GM23338 (cell line): ENCODE measurements at regions not wholly inside any gene's neighbourhood (a gene's known extent, or its start where the extent isn't known, plus 50 kb on each side); places are given as distances from the start of the nearest gene placed in this dataset.

ENCODE experiments used
- ATAC-seq: fragments of 200-7000 bp; cut with Tn5 transposase; 3 replicates; pipeline ENCODE4 v1.9.1; 2020
- DNase-seq: peaks from one replicate; pipeline ENCODE4 v3.0.0-alpha.2; 2015; ENCODE audit warnings: low spot score
- H2AFZ ChIP-seq: fragments of 200-600 bp; sonication (generic); 2 replicates; pipeline ENCODE4 v1.8.0; 2016; ENCODE audit warnings: antibody characterized with exemption, mild to moderate bottlenecking, moderate library complexity
- H3F3A ChIP-seq: fragments of 200-600 bp; sonication (generic); replicated peaks from 2 replicates; pipeline ENCODE4 v1.8.0; 2017; ENCODE audit warnings: antibody characterized with exemption, mixed run types, low read depth
- H3K27ac ChIP-seq: fragments of 200-600 bp; sonication (generic); 2 replicates; pipeline ENCODE4 v1.6.1; 2016; ENCODE audit warnings: low read depth
- H3K27me3 ChIP-seq: fragments of 200-600 bp; sonication (generic); 2 replicates; pipeline ENCODE4 v1.8.0; 2016; ENCODE audit warnings: mild to moderate bottlenecking, mixed run types, moderate library complexity; ENCODE audit not compliant: insufficient read depth
- H3K36me3 ChIP-seq: fragments of 200-600 bp; sonication (generic); 2 replicates; pipeline ENCODE4 v1.8.0; 2016; ENCODE audit warnings: mild to moderate bottlenecking; ENCODE audit not compliant: insufficient read depth
- H3K4me1 ChIP-seq: fragments of 200-600 bp; sonication (generic); 2 replicates; pipeline ENCODE4 v1.8.0; 2016; ENCODE audit warnings: mild to moderate bottlenecking, moderate library complexity; ENCODE audit not compliant: insufficient read depth
- H3K4me2 ChIP-seq: fragments of 200-600 bp; sonication (generic); 2 replicates; pipeline ENCODE4 v1.7.1; 2017; ENCODE audit warnings: mixed run types
- H3K4me3 ChIP-seq: fragments of 200-600 bp; sonication (generic); 2 replicates; pipeline ENCODE4 v1.6.1; 2016; ENCODE audit warnings: mixed run types
- H3K79me2 ChIP-seq: fragments of 200-600 bp; sonication (generic); replicated peaks from 2 replicates; pipeline ENCODE4 v1.8.0; 2017; ENCODE audit warnings: mild to moderate bottlenecking; ENCODE audit not compliant: insufficient read depth
- H3K9me2 ChIP-seq: fragments of 200-600 bp; sonication (generic); 2 replicates; pipeline ENCODE4 v1.8.0; 2017; ENCODE audit not compliant: insufficient read depth
- H4K20me1 ChIP-seq: fragments of 200-600 bp; sonication (generic); replicated peaks from 2 replicates; pipeline ENCODE4 v1.8.0; 2017; ENCODE audit warnings: mild to moderate bottlenecking; ENCODE audit not compliant: insufficient read depth
- H3K27ac Mint-ChIP-seq: 2 replicates; pipeline ENCODE4 v1.8.0; 2020; ENCODE audit warnings: inconsistent platforms, mild to moderate bottlenecking, moderate library complexity, mixed read lengths
- H3K27me3 Mint-ChIP-seq: 3 replicates; pipeline ENCODE4 v1.8.0; 2022; ENCODE audit warnings: low read depth, mild to moderate bottlenecking, moderate library complexity, mixed read lengths, inconsistent platforms; ENCODE audit not compliant: insufficient read depth, poor library complexity
- H3K36me3 Mint-ChIP-seq: 3 replicates; pipeline ENCODE4 v1.8.0; 2021; ENCODE audit warnings: low read depth, mild to moderate bottlenecking, inconsistent platforms, moderate library complexity, mixed read lengths
- H3K4me1 Mint-ChIP-seq: 3 replicates; pipeline ENCODE4 v1.8.0; 2020; ENCODE audit warnings: mild to moderate bottlenecking, inconsistent platforms, mixed read lengths
- H3K4me3 Mint-ChIP-seq: 3 replicates; pipeline ENCODE4 v1.8.0; 2021; ENCODE audit warnings: moderate library complexity, mild to moderate bottlenecking, inconsistent platforms, mixed read lengths
- H3K9me3 Mint-ChIP-seq: 3 replicates; pipeline ENCODE4 v1.8.0; 2020; ENCODE audit warnings: moderate library complexity, mild to moderate bottlenecking, inconsistent platforms, mixed read lengths
- CREB1 ChIP-seq: fragments of 250-450 bp; sonication (Bioruptor Pico); IDR thresholded peaks from 2 replicates; pipeline ENCODE4 v1.5.0; 2020; ENCODE audit warnings: low read depth, mild to moderate bottlenecking, moderate library complexity
- EZH2 ChIP-seq: fragments of 200-600 bp; sonication (generic); IDR thresholded peaks from one replicate; pipeline ENCODE4 v1.8.0; 2017; ENCODE audit warnings: antibody characterized with exemption, mild to moderate bottlenecking, low read depth; ENCODE audit not compliant: unreplicated experiment
- EZH2phosphoT487 ChIP-seq: fragments of 200-600 bp; sonication (generic); IDR thresholded peaks from one replicate; pipeline ENCODE4 v1.8.1; 2018; ENCODE audit warnings: antibody characterized with exemption; ENCODE audit not compliant: unreplicated experiment
- JUNB ChIP-seq: IDR thresholded peaks from one replicate; pipeline ENCODE4 v1.6.1; 2016; ENCODE audit warnings: antibody characterized with exemption; ENCODE audit not compliant: unreplicated experiment
- NANOG ChIP-seq: IDR thresholded peaks from 2 replicates; pipeline ENCODE4 v1.6.1; 2016; ENCODE audit warnings: antibody characterized with exemption, borderline replicate concordance
- POLR2AphosphoS5 ChIP-seq: IDR thresholded peaks from 2 replicates; pipeline ENCODE4 v1.6.1; 2016; ENCODE audit warnings: antibody characterized with exemption, low read depth
- STAT1 ChIP-seq: IDR thresholded peaks from one replicate; pipeline ENCODE4 v1.6.1; 2016; ENCODE audit warnings: antibody characterized with exemption; ENCODE audit not compliant: unreplicated experiment
- ZNF114 ChIP-seq: fragments of 250-450 bp; sonication (Bioruptor Pico); IDR thresholded peaks from 2 replicates; pipeline ENCODE4 v1.5.0; 2020; ENCODE audit warnings: mild to moderate bottlenecking, moderate library complexity
- ZNF331 ChIP-seq: fragments of 250-450 bp; sonication (Bioruptor Pico); IDR thresholded peaks from 2 replicates; pipeline ENCODE4 v1.5.0; 2020; ENCODE audit warnings: low read depth, mild to moderate bottlenecking, moderate library complexity
- TF ChIP-seq, protein P1 (sequence below): IDR thresholded peaks from 2 replicates; pipeline ENCODE4 v1.6.1; 2016; ENCODE audit warnings: antibody characterized with exemption
- TF ChIP-seq, protein P2 (sequence below): IDR thresholded peaks from one replicate; pipeline ENCODE4 v1.6.1; 2018; ENCODE audit warnings: antibody characterized with exemption; ENCODE audit not compliant: unreplicated experiment
- TF ChIP-seq, protein P3 (sequence below), 2 experiments: fragments of 200-600 bp in 1 of 2; sonication (generic) in 1 of 2; conservative IDR thresholded peaks; 2 replicates each; pipeline versions ENCODE4 v1.5.1 to v1.6.1; 2016 to 2017; ENCODE audit warnings: antibody characterized with exemption in 2 of 2, low read depth in 2 of 2, mild to moderate bottlenecking in 2 of 2, moderate library complexity in 1 of 2
- TF ChIP-seq, protein P4 (sequence below): fragments of 250-450 bp; sonication (Bioruptor Pico); IDR thresholded peaks from 2 replicates; pipeline ENCODE4 v1.5.0; 2020; ENCODE audit warnings: mild to moderate bottlenecking, moderate library complexity

DNA sequence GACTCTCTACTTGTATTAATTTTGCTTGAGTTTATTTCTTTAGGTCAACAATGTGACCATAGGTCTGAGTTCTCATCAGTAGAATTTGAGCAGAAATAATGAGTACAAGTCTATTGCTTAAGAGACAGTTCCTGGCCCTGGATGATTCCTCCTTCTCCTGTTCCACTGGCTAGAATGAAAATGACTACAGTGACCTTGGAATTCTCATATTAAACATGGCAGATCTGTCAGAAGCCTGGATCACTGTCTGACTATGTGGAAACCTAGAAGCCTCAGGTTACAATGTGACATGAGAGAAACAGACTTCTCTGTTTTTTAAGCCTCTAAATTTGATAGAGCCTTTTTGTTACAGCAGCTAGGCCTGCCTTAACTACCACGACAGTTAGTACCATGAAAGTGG lies 82.9 kb upstream of the MED14 start:
- H3K79me2 ChIP-seq = no peaks in the 10 kb centered on the region
- ATAC-seq = no peak

More for the DNA sequence above, 82.9 kb upstream of the MED14 start:
- Mint-ChIP-seq H3K9me3 (peaks cover 14% of the 10 kb centered on the region; the same call in 2 of the 3 replicates), H3K4me1 (peaks cover 6% of the 10 kb centered on the region; the same call in 2 of the 3 replicates), H3K4me3 (no peak overlapping the region), H3K27ac (no peak overlapping the region), H3K36me3 (peaks cover 14% of the 10 kb centered on the region; the same call in 2 of the 3 replicates), H3K27me3 (no peaks in the 10 kb centered on the region)
- Histone ChIP-seq H4K20me1 (no peaks in the 10 kb centered on the region), H2AFZ (no peak overlapping the region), H3K27ac (peak overlapping the region; percentile 93; the same call in 1 of the 2 replicates), H3F3A (no peaks in the 10 kb centered on the region), H3K27me3 (no peaks in the 10 kb centered on the region), H3K9me2 (no peaks in the 10 kb centered on the region), H3K4me3 (no peak overlapping the region), H3K4me2 (no peak overlapping the region), H3K4me1 (0 out of 2 replicates have a peak, but pooled peaks cover 4% of the 10 kb centered on the region), H3K36me3 (no peaks in the 10 kb centered on the region)
- no peak for DNase-seq
- TF ChIP-seq, protein P1, sequence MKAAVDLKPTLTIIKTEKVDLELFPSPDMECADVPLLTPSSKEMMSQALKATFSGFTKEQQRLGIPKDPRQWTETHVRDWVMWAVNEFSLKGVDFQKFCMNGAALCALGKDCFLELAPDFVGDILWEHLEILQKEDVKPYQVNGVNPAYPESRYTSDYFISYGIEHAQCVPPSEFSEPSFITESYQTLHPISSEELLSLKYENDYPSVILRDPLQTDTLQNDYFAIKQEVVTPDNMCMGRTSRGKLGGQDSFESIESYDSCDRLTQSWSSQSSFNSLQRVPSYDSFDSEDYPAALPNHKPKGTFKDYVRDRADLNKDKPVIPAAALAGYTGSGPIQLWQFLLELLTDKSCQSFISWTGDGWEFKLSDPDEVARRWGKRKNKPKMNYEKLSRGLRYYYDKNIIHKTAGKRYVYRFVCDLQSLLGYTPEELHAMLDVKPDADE = no peak
- TF ChIP-seq EZH2 (no peak), STAT1 (no peak), EZH2phosphoT487 (no peak), CREB1 (CRISPR knock-in tag) (no peak), ZNF331 (CRISPR knock-in tag) (no peak), NANOG (no peak), JUNB (no peak), ZNF114 (CRISPR knock-in tag) (no peak), POLR2AphosphoS5 (no peak)
- TF ChIP-seq, protein P2, sequence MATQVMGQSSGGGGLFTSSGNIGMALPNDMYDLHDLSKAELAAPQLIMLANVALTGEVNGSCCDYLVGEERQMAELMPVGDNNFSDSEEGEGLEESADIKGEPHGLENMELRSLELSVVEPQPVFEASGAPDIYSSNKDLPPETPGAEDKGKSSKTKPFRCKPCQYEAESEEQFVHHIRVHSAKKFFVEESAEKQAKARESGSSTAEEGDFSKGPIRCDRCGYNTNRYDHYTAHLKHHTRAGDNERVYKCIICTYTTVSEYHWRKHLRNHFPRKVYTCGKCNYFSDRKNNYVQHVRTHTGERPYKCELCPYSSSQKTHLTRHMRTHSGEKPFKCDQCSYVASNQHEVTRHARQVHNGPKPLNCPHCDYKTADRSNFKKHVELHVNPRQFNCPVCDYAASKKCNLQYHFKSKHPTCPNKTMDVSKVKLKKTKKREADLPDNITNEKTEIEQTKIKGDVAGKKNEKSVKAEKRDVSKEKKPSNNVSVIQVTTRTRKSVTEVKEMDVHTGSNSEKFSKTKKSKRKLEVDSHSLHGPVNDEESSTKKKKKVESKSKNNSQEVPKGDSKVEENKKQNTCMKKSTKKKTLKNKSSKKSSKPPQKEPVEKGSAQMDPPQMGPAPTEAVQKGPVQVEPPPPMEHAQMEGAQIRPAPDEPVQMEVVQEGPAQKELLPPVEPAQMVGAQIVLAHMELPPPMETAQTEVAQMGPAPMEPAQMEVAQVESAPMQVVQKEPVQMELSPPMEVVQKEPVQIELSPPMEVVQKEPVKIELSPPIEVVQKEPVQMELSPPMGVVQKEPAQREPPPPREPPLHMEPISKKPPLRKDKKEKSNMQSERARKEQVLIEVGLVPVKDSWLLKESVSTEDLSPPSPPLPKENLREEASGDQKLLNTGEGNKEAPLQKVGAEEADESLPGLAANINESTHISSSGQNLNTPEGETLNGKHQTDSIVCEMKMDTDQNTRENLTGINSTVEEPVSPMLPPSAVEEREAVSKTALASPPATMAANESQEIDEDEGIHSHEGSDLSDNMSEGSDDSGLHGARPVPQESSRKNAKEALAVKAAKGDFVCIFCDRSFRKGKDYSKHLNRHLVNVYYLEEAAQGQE = no peak
- TF ChIP-seq, protein P3, sequence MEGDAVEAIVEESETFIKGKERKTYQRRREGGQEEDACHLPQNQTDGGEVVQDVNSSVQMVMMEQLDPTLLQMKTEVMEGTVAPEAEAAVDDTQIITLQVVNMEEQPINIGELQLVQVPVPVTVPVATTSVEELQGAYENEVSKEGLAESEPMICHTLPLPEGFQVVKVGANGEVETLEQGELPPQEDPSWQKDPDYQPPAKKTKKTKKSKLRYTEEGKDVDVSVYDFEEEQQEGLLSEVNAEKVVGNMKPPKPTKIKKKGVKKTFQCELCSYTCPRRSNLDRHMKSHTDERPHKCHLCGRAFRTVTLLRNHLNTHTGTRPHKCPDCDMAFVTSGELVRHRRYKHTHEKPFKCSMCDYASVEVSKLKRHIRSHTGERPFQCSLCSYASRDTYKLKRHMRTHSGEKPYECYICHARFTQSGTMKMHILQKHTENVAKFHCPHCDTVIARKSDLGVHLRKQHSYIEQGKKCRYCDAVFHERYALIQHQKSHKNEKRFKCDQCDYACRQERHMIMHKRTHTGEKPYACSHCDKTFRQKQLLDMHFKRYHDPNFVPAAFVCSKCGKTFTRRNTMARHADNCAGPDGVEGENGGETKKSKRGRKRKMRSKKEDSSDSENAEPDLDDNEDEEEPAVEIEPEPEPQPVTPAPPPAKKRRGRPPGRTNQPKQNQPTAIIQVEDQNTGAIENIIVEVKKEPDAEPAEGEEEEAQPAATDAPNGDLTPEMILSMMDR (conservative IDR thresholded peaks at IDR 0.05; ENCODE audit: low read depth in 2 of 2) = no peak
- TF ChIP-seq, protein P4, sequence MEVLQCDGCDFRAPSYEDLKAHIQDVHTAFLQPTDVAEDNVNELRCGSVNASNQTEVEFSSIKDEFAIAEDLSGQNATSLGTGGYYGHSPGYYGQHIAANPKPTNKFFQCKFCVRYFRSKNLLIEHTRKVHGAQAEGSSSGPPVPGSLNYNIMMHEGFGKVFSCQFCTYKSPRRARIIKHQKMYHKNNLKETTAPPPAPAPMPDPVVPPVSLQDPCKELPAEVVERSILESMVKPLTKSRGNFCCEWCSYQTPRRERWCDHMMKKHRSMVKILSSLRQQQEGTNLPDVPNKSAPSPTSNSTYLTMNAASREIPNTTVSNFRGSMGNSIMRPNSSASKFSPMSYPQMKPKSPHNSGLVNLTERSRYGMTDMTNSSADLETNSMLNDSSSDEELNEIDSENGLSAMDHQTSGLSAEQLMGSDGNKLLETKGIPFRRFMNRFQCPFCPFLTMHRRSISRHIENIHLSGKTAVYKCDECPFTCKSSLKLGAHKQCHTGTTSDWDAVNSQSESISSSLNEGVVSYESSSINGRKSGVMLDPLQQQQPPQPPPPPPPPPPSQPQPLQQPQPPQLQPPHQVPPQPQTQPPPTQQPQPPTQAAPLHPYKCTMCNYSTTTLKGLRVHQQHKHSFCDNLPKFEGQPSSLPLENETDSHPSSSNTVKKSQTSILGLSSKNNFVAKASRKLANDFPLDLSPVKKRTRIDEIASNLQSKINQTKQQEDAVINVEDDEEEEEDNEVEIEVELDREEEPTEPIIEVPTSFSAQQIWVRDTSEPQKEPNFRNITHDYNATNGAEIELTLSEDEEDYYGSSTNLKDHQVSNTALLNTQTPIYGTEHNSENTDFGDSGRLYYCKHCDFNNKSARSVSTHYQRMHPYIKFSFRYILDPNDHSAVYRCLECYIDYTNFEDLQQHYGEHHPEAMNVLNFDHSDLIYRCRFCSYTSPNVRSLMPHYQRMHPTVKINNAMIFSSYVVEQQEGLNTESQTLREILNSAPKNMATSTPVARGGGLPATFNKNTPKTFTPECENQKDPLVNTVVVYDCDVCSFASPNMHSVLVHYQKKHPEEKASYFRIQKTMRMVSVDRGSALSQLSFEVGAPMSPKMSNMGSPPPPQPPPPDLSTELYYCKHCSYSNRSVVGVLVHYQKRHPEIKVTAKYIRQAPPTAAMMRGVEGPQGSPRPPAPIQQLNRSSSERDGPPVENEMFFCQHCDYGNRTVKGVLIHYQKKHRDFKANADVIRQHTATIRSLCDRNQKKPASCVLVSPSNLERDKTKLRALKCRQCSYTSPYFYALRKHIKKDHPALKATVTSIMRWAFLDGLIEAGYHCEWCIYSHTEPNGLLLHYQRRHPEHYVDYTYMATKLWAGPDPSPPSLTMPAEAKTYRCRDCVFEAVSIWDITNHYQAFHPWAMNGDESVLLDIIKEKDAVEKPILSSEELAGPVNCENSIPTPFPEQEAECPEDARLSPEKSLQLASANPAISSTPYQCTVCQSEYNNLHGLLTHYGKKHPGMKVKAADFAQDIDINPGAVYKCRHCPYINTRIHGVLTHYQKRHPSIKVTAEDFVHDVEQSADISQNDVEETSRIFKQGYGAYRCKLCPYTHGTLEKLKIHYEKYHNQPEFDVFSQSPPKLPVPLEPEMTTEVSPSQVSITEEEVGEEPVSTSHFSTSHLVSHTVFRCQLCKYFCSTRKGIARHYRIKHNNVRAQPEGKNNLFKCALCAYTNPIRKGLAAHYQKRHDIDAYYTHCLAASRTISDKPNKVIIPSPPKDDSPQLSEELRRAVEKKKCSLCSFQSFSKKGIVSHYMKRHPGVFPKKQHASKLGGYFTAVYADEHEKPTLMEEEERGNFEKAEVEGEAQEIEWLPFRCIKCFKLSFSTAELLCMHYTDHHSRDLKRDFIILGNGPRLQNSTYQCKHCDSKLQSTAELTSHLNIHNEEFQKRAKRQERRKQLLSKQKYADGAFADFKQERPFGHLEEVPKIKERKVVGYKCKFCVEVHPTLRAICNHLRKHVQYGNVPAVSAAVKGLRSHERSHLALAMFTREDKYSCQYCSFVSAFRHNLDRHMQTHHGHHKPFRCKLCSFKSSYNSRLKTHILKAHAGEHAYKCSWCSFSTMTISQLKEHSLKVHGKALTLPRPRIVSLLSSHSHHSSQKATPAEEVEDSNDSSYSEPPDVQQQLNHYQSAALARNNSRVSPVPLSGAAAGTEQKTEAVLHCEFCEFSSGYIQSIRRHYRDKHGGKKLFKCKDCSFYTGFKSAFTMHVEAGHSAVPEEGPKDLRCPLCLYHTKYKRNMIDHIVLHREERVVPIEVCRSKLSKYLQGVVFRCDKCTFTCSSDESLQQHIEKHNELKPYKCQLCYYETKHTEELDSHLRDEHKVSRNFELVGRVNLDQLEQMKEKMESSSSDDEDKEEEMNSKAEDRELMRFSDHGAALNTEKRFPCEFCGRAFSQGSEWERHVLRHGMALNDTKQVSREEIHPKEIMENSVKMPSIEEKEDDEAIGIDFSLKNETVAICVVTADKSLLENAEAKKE (CRISPR knock-in tag) = no peak
